ENCODE measurements at regions not wholly inside any gene's neighbourhood (a gene's known extent, or its start where the extent isn't known, plus 50 kb on each side); places are given as distances from the start of the nearest gene placed in this dataset.

DNA sequence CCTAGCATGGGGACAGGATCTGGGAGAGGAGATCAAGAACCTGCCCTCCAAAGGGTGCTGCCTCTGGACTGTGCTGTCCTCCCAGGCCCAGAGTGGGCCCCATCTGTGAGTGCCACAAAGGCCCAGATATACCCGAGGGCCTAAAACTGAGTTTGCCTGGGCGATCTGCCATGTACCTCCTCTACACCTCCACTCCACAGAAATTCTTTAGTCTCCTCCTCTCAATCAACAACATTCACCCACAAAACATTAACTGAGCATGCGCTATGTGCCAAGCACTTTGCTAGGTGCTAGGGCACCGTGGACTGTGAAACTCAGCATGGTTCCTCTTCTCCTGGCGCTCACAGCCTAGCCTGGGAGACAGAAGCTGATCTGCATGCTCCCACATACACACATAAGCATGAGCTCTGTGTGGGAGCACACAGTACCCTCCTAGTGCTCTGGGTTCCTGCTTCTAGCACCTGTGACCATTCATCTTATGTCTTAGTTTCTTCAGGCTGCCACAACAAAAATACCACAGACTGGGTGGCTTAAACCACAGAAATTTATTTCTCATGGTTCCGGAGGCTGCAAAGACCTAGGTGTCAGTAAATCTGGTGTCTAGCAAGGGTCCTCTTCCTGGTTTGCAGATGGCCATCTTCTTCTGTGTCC is 82.0 kb upstream of the FSTL4 start:
- H3K36me3 ChIP-seq (ENCODE audit: control insufficient read depth in 4 of 4, insufficient read depth in 4 of 4, low read length in 3 of 4), result no peaks in the 10 kb centered on the region
- ChIA-PET CTCF (no interaction called here), POLR2A (no interaction called here)
- H3K4me1 ChIP-seq (ENCODE audit: control extremely low read depth in 1 of 4, control insufficient read depth in 4 of 4, insufficient read depth in 4 of 4, low read length in 3 of 4), result no peaks in the 10 kb centered on the region
- H3K4me3 ChIP-seq (ENCODE audit: control insufficient read depth in 1 of 7, extremely low read depth in 1 of 7, insufficient read depth in 4 of 7, low read depth in 2 of 7, low read length in 6 of 7), result no peak overlapping the region
- H3K27ac ChIP-seq (ENCODE audit: insufficient read depth in 1 of 2, low read depth in 1 of 2, low read length in 2 of 2, poor library complexity in 1 of 2, severe bottlenecking in 2 of 2), result no peak overlapping the region
- H3K9me3 ChIP-seq (ENCODE audit: control extremely low read depth in 1 of 5, control insufficient read depth in 4 of 5, insufficient read depth in 2 of 5, low read depth in 1 of 5, low read length in 4 of 5), result peaks cover 0 to 2% (median 0%) of the 10 kb centered on the region in 5 experiments
- DNase-seq, result no peak
- H3K27me3 ChIP-seq (replicated peaks in 2 of 5; ENCODE audit: control insufficient read depth in 4 of 5, insufficient read depth in 5 of 5, low read length in 4 of 5), result peaks cover 0 to 24% (median 4%) of the 10 kb centered on the region in 5 experiments
- 86% methylated on average over 6 of the region's 6 CpGs for WGBS (ENCODE audit: insufficient coverage)

DNA sequence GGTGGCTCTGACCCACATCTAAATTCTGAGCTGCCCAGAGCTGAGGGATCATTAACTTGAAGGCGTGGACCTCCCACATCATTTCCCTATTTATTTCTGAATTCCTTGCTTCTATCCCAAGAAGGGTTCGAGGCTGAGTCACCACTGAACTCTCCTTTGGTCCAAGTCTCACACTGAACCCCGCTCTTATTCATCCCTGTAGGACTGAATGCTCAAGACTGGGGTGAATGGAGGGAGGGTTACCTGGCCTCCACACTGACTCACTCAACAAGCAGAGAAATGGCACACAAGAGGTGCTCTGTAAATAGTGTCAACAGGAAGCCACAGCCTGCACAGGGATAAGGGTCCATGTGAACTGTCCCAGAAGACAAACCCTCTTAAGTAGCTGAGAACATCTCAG is 79.1 kb upstream of the FSTL4 start:
- CTCF ChIA-PET, result no interaction called here
- WGBS (ENCODE audit: insufficient coverage), result 86% methylated on average over 1 of the region's 3 CpGs
- Histone ChIP-seq H3K36me3 (ENCODE audit: control insufficient read depth in 4 of 4, insufficient read depth in 4 of 4, low read length in 3 of 4) (no peaks in the 10 kb centered on the region), H3K4me1 (ENCODE audit: control extremely low read depth in 1 of 4, control insufficient read depth in 4 of 4, insufficient read depth in 4 of 4, low read length in 3 of 4) (no peaks in the 10 kb centered on the region), H3K4me3 (ENCODE audit: control insufficient read depth in 1 of 7, extremely low read depth in 1 of 7, insufficient read depth in 4 of 7, low read depth in 2 of 7, low read length in 6 of 7) (no peak overlapping the region), H3K9me3 (ENCODE audit: control extremely low read depth in 1 of 5, control insufficient read depth in 4 of 5, insufficient read depth in 2 of 5, low read depth in 1 of 5, low read length in 4 of 5) (peaks cover 0 to 2% (median 0%) of the 10 kb centered on the region in 5 experiments), H3K27ac (ENCODE audit: insufficient read depth in 1 of 2, low read depth in 1 of 2, low read length in 2 of 2, poor library complexity in 1 of 2, severe bottlenecking in 2 of 2) (no peak overlapping the region), H3K27me3 (replicated peaks in 2 of 5; ENCODE audit: control insufficient read depth in 4 of 5, insufficient read depth in 5 of 5, low read length in 4 of 5) (peaks cover 0 to 34% (median 8%) of the 10 kb centered on the region in 5 experiments)
- POLR2A ChIA-PET, result no interaction called here
- no peak for DNase-seq

DNA sequence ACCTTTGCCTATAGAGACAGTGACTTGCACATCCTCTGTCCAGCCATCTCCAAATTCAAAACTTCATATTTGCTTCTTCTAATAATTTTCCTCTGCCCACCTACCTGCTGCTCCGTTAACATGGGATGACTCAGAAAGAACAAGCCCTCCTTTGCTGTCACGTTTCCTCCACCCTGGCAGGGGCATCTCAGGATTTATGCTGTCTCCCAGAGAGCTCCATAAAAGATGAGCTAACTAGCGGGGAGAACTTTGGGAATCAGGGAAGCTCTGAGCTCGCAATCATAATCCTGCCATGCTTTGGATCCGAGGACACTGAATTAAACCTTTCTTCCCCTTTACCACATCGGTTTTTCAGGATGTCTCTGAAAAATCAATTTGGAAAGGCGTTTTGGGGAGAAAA is 78.4 kb upstream of the FSTL4 start:
- Histone ChIP-seq H3K4me3 (ENCODE audit: control insufficient read depth in 1 of 7, extremely low read depth in 1 of 7, insufficient read depth in 4 of 7, low read depth in 2 of 7, low read length in 6 of 7) (no peak overlapping the region), H3K36me3 (ENCODE audit: control insufficient read depth in 4 of 4, insufficient read depth in 4 of 4, low read length in 3 of 4) (no peaks in the 10 kb centered on the region), H3K27me3 (replicated peaks in 2 of 5; ENCODE audit: control insufficient read depth in 4 of 5, insufficient read depth in 5 of 5, low read length in 4 of 5) (peaks cover 0 to 31% (median 8%) of the 10 kb centered on the region in 5 experiments), H3K27ac (ENCODE audit: insufficient read depth in 1 of 2, low read depth in 1 of 2, low read length in 2 of 2, poor library complexity in 1 of 2, severe bottlenecking in 2 of 2) (no peak overlapping the region), H3K9me3 (ENCODE audit: control extremely low read depth in 1 of 5, control insufficient read depth in 4 of 5, insufficient read depth in 2 of 5, low read depth in 1 of 5, low read length in 4 of 5) (peaks cover 0 to 2% (median 0%) of the 10 kb centered on the region in 5 experiments), H3K4me1 (ENCODE audit: control extremely low read depth in 1 of 4, control insufficient read depth in 4 of 4, insufficient read depth in 4 of 4, low read length in 3 of 4) (no peaks in the 10 kb centered on the region)
- POLR2A ChIA-PET, result no interaction called here
- no peak for DNase-seq
- CTCF ChIA-PET, result no interaction called here
- WGBS (ENCODE audit: insufficient coverage), result 81% methylated on average over 5 of the region's 7 CpGs

DNA sequence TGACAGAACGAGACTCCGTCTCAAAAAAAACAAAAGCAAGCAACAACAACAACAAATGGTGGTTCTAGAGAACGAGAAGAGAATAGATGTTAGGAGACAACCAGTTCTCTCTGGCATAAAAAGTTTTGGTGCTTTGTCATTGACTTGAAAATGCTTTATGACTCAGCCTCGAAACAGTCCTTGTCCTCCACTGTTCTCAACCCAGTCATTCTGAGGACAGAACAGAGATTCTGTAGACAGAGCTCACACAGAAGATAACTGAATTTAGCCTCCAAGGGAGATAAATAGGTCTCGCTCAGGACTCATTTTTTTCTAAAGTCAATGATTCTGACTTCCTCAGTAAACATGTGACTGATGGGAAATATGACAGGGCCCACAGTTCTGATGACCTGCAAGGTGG is 76.0 kb upstream of the FSTL4 start:
- Histone ChIP-seq H3K27ac (ENCODE audit: insufficient read depth in 1 of 2, low read depth in 1 of 2, low read length in 2 of 2, poor library complexity in 1 of 2, severe bottlenecking in 2 of 2) (no peak overlapping the region), H3K4me3 (ENCODE audit: control insufficient read depth in 1 of 7, extremely low read depth in 1 of 7, insufficient read depth in 4 of 7, low read depth in 2 of 7, low read length in 6 of 7) (no peak overlapping the region), H3K9me3 (ENCODE audit: control extremely low read depth in 1 of 5, control insufficient read depth in 4 of 5, insufficient read depth in 2 of 5, low read depth in 1 of 5, low read length in 4 of 5) (no peaks in the 10 kb centered on the region), H3K36me3 (ENCODE audit: control insufficient read depth in 4 of 4, insufficient read depth in 4 of 4, low read length in 3 of 4) (no peaks in the 10 kb centered on the region), H3K4me1 (ENCODE audit: control extremely low read depth in 1 of 4, control insufficient read depth in 4 of 4, insufficient read depth in 4 of 4, low read length in 3 of 4) (no peaks in the 10 kb centered on the region), H3K27me3 (replicated peaks in 2 of 5; ENCODE audit: control insufficient read depth in 4 of 5, insufficient read depth in 5 of 5, low read length in 4 of 5) (peaks cover 0 to 29% (median 8%) of the 10 kb centered on the region in 5 experiments)
- no peak for DNase-seq
- ChIA-PET CTCF (no interaction called here), POLR2A (no interaction called here)
- WGBS (ENCODE audit: insufficient coverage), result 78% methylated on average over 2 of the region's 5 CpGs

DNA sequence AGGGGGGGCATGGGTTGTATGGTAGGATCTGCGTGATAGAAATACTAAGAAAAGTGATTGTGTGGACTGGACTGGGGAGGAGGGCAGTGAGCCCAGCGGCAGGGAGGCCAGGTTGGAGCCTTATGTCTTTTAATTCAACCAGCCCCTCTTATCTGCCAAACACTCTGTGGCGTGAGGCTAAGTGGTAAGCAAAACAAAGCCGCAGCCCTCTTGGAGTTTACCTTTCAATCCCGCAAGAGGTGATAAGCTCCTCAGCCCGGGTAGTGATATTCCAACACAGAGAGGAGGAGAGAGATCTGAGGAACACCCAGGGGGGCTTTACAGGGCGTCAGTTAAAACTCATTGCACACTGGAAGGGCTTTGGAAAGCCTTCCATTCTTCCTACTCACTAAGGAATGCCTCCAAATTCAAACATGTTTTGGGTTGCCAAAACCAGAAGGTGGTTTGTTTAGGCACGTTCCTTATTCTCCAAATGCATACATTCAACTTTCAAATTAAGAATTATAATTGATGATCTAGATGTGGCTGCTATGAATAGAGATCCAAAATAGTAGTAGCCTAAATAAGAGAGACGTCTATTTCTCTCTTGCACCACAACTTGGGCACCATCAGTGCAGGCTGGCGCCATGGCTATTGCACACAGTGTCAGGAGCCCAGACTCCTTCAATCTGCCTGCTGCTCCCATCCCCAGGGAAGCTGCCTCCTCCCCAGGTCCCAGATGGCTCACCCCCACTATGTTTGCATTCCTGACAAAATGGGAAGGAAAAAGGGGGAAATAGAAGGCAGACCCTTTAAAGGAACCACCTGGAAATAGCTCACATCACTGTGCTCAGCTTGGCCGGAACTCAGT is 75.1 kb upstream of the FSTL4 start:
- WGBS (ENCODE audit: insufficient coverage), result 76% methylated on average over 8 of the region's 11 CpGs
- CTCF ChIA-PET, result no interaction called here

DNA sequence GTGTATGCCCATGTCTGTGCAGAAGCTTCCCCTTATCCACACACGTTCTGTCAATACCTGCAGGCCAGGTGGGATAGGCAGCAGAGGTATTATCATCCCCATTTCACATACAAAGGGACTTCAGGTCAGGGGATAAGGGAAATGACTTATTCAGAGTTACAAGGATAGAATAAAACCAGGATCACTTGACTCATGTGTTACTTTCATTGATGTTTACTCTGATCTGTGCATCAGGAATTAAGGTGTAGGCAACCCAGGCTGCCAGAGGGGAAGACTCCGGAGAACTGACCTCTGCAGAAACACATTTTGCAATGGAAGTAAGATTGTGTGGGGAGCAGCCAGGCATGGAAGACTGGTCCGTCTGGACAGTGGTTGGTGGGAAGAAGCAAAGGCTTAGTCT is 74.2 kb upstream of the FSTL4 start:
- WGBS (ENCODE audit: insufficient coverage), result 100% methylated on average over 1 of the region's 3 CpGs
- H3K27ac ChIP-seq (ENCODE audit: insufficient read depth in 1 of 2, low read depth in 1 of 2, low read length in 2 of 2, poor library complexity in 1 of 2, severe bottlenecking in 2 of 2), result no peak overlapping the region

More for the DNA sequence above, 75.1 kb upstream of the FSTL4 start:
- peak in 2 of 3 donors; percentile 4 to 29 for DNase-seq
- no peak overlapping the region for H3K27ac ChIP-seq (ENCODE audit: insufficient read depth in 1 of 2, low read depth in 1 of 2, low read length in 2 of 2, poor library complexity in 1 of 2, severe bottlenecking in 2 of 2)
- peaks cover 0 to 29% (median 8%) of the 10 kb centered on the region in 5 experiments for H3K27me3 ChIP-seq (replicated peaks in 2 of 5; ENCODE audit: control insufficient read depth in 4 of 5, insufficient read depth in 5 of 5, low read length in 4 of 5)
- POLR2A ChIA-PET, result no interaction called here
- H3K9me3 ChIP-seq (ENCODE audit: control extremely low read depth in 1 of 5, control insufficient read depth in 4 of 5, insufficient read depth in 2 of 5, low read depth in 1 of 5, low read length in 4 of 5), result no peaks in the 10 kb centered on the region
- no peaks in the 10 kb centered on the region for H3K4me1 ChIP-seq (ENCODE audit: control extremely low read depth in 1 of 4, control insufficient read depth in 4 of 4, insufficient read depth in 4 of 4, low read length in 3 of 4)
- no peak overlapping the region for H3K4me3 ChIP-seq (ENCODE audit: control insufficient read depth in 1 of 7, extremely low read depth in 1 of 7, insufficient read depth in 4 of 7, low read depth in 2 of 7, low read length in 6 of 7)
- H3K36me3 ChIP-seq (ENCODE audit: control insufficient read depth in 4 of 4, insufficient read depth in 4 of 4, low read length in 3 of 4), result no peaks in the 10 kb centered on the region

DNA sequence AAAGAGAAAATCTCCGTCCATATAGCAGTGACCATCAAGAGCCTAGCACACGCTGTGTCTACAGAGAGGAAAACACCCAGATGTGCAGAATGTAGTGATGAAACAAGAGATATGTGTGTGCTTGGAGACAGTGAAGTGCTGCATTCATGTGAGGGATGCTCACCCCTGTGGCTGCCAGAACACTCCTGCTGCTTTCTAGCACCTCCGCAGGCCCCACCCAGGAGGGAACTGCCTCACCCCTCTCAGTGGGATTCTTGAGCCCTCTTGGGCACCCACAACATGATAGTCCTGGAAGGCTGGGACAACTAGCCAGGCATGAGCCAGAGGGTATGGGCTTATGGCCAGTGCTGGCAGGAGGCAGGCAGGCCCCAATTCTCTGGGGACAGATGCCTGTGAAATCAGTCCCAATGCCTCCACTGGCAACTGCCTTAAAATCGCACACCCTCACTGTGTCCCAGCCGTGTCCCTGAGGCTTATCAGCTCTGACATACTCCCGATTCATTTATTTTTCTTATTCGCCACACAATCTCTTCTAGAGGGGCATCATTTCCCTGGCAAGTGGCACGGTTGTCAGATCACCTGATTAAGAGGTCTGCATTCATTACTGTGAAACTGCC is 73.2 kb upstream of the FSTL4 start:
- Histone ChIP-seq H3K4me3 (ENCODE audit: control insufficient read depth in 1 of 7, extremely low read depth in 1 of 7, insufficient read depth in 4 of 7, low read depth in 2 of 7, low read length in 6 of 7) (no peak overlapping the region), H3K9me3 (ENCODE audit: control extremely low read depth in 1 of 5, control insufficient read depth in 4 of 5, insufficient read depth in 2 of 5, low read depth in 1 of 5, low read length in 4 of 5) (no peaks in the 10 kb centered on the region), H3K27ac (ENCODE audit: insufficient read depth in 1 of 2, low read depth in 1 of 2, low read length in 2 of 2, poor library complexity in 1 of 2, severe bottlenecking in 2 of 2) (no peak overlapping the region), H3K36me3 (ENCODE audit: control insufficient read depth in 4 of 4, insufficient read depth in 4 of 4, low read length in 3 of 4) (no peaks in the 10 kb centered on the region), H3K4me1 (ENCODE audit: control extremely low read depth in 1 of 4, control insufficient read depth in 4 of 4, insufficient read depth in 4 of 4, low read length in 3 of 4) (peaks cover 0 to 7% (median 0%) of the 10 kb centered on the region in 4 experiments), H3K27me3 (replicated peaks in 2 of 5; ENCODE audit: control insufficient read depth in 4 of 5, insufficient read depth in 5 of 5, low read length in 4 of 5) (peaks cover 0 to 17% (median 5%) of the 10 kb centered on the region in 5 experiments)
- ChIA-PET CTCF (no interaction called here), POLR2A (no interaction called here)
- DNase-seq, result no peak
- WGBS (ENCODE audit: insufficient coverage), result 89% methylated on average over 5 of the region's 8 CpGs

More for the DNA sequence above, 74.2 kb upstream of the FSTL4 start:
- peaks cover 0 to 26% (median 8%) of the 10 kb centered on the region in 5 experiments for H3K27me3 ChIP-seq (replicated peaks in 2 of 5; ENCODE audit: control insufficient read depth in 4 of 5, insufficient read depth in 5 of 5, low read length in 4 of 5)
- H3K4me3 ChIP-seq (ENCODE audit: control insufficient read depth in 1 of 7, extremely low read depth in 1 of 7, insufficient read depth in 4 of 7, low read depth in 2 of 7, low read length in 6 of 7), result no peak overlapping the region
- no peaks in the 10 kb centered on the region for H3K36me3 ChIP-seq (ENCODE audit: control insufficient read depth in 4 of 4, insufficient read depth in 4 of 4, low read length in 3 of 4)
- no peaks in the 10 kb centered on the region for H3K9me3 ChIP-seq (ENCODE audit: control extremely low read depth in 1 of 5, control insufficient read depth in 4 of 5, insufficient read depth in 2 of 5, low read depth in 1 of 5, low read length in 4 of 5)
- ChIA-PET POLR2A (no interaction called here), CTCF (no interaction called here)
- H3K4me1 ChIP-seq (ENCODE audit: control extremely low read depth in 1 of 4, control insufficient read depth in 4 of 4, insufficient read depth in 4 of 4, low read length in 3 of 4), result peaks cover 0 to 7% (median 0%) of the 10 kb centered on the region in 4 experiments
- DNase-seq, result no peak

Measured in common myeloid progenitor, CD34-positive (primary cell).